SK-N-MC (cell line): ENCODE measurements at regions not wholly inside any gene's neighbourhood (a gene's known extent, or its start where the extent isn't known, plus 50 kb on each side); places are given as distances from the start of the nearest gene placed in this dataset.

Experiments used
- EZH2 ChIP-seq: fragments of 200-600 bp; sonication (generic); IDR thresholded peaks from one replicate; pipeline ENCODE4 v1.6.1; 2017; ENCODE audit warnings: antibody characterized with exemption
- POLR2AphosphoS5 ChIP-seq: IDR thresholded peaks from 2 replicates; pipeline ENCODE4 v1.6.1; 2012; ENCODE audit warnings: mild to moderate bottlenecking, low read depth, low read length, borderline replicate concordance

GRCh38 chr1:234836776-234837357 lies 226.9 kb upstream of the IRF2BP2 start:
- TF ChIP-seq POLR2AphosphoS5 (no peak), EZH2 (no peak)
